ENCODE measurements at regions not wholly inside any gene's neighbourhood (a gene's known extent, or its start where the extent isn't known, plus 50 kb on each side); places are given as distances from the start of the nearest gene placed in this dataset.

DNA sequence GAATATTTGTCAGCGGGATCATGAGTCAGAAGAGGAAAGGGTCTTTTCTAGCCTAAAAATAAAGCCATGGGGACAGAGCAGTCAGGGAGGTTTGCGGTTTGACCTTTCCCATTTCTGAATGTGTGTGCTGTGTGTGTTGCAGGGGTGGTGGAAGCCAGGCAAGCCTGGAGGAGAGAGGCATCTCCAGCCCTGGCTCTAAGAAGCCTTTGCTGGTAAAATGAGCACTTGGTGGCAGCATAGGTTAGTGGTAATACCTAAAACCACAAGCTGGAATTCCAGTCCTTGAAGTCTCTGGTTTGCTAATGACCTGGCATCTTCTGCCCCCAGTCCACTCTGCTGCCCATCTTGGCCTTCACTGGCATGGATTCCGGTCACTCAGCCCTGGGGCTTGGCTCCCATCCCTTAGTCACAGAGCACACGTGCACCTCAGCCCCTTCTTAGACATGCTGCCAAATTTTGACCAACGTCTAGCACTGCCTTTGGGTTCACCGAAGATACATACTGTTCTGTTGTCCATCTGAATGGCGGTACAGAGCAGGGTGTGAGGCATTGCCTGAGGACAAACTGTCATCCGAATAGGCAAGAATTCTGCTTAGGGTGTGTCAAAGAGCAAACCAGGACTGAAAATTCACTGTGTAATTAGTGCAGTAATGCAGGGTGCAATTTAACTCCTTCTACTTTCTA, 52.7 kb downstream of the KCNA5 start:
- Mint-ChIP-seq H3K9me3 (no peaks in the 10 kb centered on the region), H3K36me3 (ENCODE audit: low read depth) (no peaks in the 10 kb centered on the region), H3K4me1 (ENCODE audit: low read depth) (no peaks in the 10 kb centered on the region), H3K27me3 (peaks cover 15% of the 10 kb centered on the region), H3K4me3 (no peak overlapping the region), H3K27ac (no peak overlapping the region)
- DNase-seq (no peak), ATAC-seq (ENCODE audit: poor library complexity) (no peak)
- H3K27me3 ChIP-seq (ENCODE audit: control insufficient read depth in 1 of 2, insufficient read depth in 2 of 2, low read length in 2 of 2), result peaks cover 0 to 2% of the 10 kb centered on the region in 2 experiments
- H3K4me3 ChIP-seq (ENCODE audit: low read length), result no peak overlapping the region
- no peaks in the 10 kb centered on the region for H3K4me1 ChIP-seq (ENCODE audit: insufficient read depth, low read length)
- TF ChIP-seq, protein P1, sequence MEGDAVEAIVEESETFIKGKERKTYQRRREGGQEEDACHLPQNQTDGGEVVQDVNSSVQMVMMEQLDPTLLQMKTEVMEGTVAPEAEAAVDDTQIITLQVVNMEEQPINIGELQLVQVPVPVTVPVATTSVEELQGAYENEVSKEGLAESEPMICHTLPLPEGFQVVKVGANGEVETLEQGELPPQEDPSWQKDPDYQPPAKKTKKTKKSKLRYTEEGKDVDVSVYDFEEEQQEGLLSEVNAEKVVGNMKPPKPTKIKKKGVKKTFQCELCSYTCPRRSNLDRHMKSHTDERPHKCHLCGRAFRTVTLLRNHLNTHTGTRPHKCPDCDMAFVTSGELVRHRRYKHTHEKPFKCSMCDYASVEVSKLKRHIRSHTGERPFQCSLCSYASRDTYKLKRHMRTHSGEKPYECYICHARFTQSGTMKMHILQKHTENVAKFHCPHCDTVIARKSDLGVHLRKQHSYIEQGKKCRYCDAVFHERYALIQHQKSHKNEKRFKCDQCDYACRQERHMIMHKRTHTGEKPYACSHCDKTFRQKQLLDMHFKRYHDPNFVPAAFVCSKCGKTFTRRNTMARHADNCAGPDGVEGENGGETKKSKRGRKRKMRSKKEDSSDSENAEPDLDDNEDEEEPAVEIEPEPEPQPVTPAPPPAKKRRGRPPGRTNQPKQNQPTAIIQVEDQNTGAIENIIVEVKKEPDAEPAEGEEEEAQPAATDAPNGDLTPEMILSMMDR (IDR thresholded peaks at IDR 0.05), result no peak
- POLR2A ChIA-PET, result no interaction called here
- H3K36me3 ChIP-seq (ENCODE audit: insufficient read depth, low read length), result no peaks in the 10 kb centered on the region
- CTCF ChIA-PET, result no interaction called here
- intact Hi-C loops (cut with DNase I, micrococcal nuclease), result no loop called here
- H3K27ac ChIP-seq (ENCODE audit: low read depth in 1 of 2, low read length in 2 of 2), result no peak overlapping the region
- H3K9me3 ChIP-seq (ENCODE audit: control insufficient read depth in 1 of 2, insufficient read depth in 1 of 2, low read length in 2 of 2), result no peaks in the 10 kb centered on the region

DNA sequence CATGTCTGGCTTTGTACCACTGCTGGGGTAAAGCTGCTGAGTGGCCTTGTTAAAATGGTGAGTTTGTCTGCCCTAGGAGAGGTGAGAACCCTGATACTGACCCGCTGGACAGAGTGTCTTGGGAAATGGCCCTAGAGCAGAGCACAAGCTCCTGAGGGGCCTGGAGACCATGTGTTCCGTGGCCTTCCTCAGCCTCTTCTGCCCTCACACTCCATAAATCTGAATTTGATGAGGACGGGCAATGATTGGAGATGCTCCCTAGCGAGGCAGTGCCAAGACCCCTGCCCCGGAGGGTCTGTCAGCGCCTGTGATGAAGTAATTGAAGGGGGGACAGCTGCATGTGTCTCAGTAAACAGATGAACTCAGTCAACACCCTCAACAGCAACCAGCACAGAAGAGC, 54.1 kb downstream of the KCNA5 start:
- no peak overlapping the region for H3K27ac ChIP-seq (ENCODE audit: low read depth in 1 of 2, low read length in 2 of 2)
- DNase-seq (no peak), ATAC-seq (ENCODE audit: poor library complexity) (no peak)
- H3K9me3 ChIP-seq (ENCODE audit: control insufficient read depth in 1 of 2, insufficient read depth in 1 of 2, low read length in 2 of 2), result no peaks in the 10 kb centered on the region
- H3K36me3 Mint-ChIP-seq (ENCODE audit: low read depth), result no peaks in the 10 kb centered on the region
- H3K27me3 ChIP-seq (ENCODE audit: control insufficient read depth in 1 of 2, insufficient read depth in 2 of 2, low read length in 2 of 2), result peaks cover 0 to 2% of the 10 kb centered on the region in 2 experiments
- H3K4me1 Mint-ChIP-seq (ENCODE audit: low read depth), result no peaks in the 10 kb centered on the region
- ChIA-PET POLR2A (no interaction called here), CTCF (no interaction called here)
- no peak overlapping the region for H3K27ac Mint-ChIP-seq
- H3K36me3 ChIP-seq (ENCODE audit: insufficient read depth, low read length), result no peaks in the 10 kb centered on the region
- H3K27me3 Mint-ChIP-seq, result peaks cover 17% of the 10 kb centered on the region
- no peaks in the 10 kb centered on the region for H3K9me3 Mint-ChIP-seq
- no peaks in the 10 kb centered on the region for H3K4me1 ChIP-seq (ENCODE audit: insufficient read depth, low read length)
- TF ChIP-seq, protein P1 (IDR thresholded peaks at IDR 0.05), result no peak
- H3K4me3 Mint-ChIP-seq, result no peak overlapping the region
- no peak overlapping the region for H3K4me3 ChIP-seq (ENCODE audit: low read length)
- intact Hi-C loops (cut with DNase I, micrococcal nuclease), result no loop called here

DNA sequence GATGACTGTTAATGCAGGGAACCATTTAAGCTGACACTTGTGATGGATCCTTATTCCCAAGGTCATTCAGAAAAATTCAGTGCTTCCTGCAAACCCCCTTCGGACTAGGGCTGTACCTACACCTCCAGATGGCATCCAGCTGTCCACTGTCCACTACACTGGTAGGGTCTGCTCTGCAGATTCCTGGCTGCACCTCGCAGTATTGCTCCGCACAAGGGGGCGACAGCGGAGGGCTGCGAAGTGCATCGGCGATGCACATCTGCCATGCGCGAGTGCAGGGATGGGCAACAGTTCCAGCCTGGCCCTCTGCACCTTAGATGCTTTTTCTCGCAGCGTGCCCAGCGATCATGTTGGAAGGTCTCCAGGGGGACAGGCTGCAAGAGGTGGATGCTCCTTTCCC, 55.5 kb downstream of the KCNA5 start:
- Mint-ChIP-seq H3K4me3 (no peak overlapping the region), H3K9me3 (no peaks in the 10 kb centered on the region), H3K27me3 (peaks cover 7% of the 10 kb centered on the region), H3K27ac (no peak overlapping the region), H3K4me1 (ENCODE audit: low read depth) (no peaks in the 10 kb centered on the region), H3K36me3 (ENCODE audit: low read depth) (no peaks in the 10 kb centered on the region)
- H3K27ac ChIP-seq (ENCODE audit: low read depth in 1 of 2, low read length in 2 of 2), result no peak overlapping the region
- no peaks in the 10 kb centered on the region for H3K9me3 ChIP-seq (ENCODE audit: control insufficient read depth in 1 of 2, insufficient read depth in 1 of 2, low read length in 2 of 2)
- CTCF ChIA-PET, result no interaction called here
- no peak for ATAC-seq (ENCODE audit: poor library complexity)
- no peaks in the 10 kb centered on the region for H3K36me3 ChIP-seq (ENCODE audit: insufficient read depth, low read length)
- no peak for DNase-seq
- H3K27me3 ChIP-seq (ENCODE audit: control insufficient read depth in 1 of 2, insufficient read depth in 2 of 2, low read length in 2 of 2), result peaks cover under 1 to 2% of the 10 kb centered on the region in 2 experiments
- POLR2A ChIA-PET, result no interaction called here
- intact Hi-C loops (cut with DNase I, micrococcal nuclease), result no loop called here
- TF ChIP-seq, protein P1 (IDR thresholded peaks at IDR 0.05), result no peak
- no peaks in the 10 kb centered on the region for H3K4me1 ChIP-seq (ENCODE audit: insufficient read depth, low read length)
- H3K4me3 ChIP-seq (ENCODE audit: low read length), result no peak overlapping the region

Measured in CD4-positive, alpha-beta T cell (primary cell).